Caco-2 (cell line): ENCODE measurements at regions not wholly inside any gene's neighbourhood (a gene's known extent, or its start where the extent isn't known, plus 50 kb on each side); places are given as distances from the start of the nearest gene placed in this dataset.
"Not testable (repeated sequence)": the region's sequence is repeated elsewhere in the genome, so short reads cannot be mapped to it uniquely, and the experiment has no call there.

Experiments used
- BruUV-seq: library from RNA; stranded (reverse); fragments of 400-500 nt; replicated peaks from 2 replicates; lab custom pipeline; 2021; lab: Mats Ljungman, UMichigan
- CTCF ChIA-PET: fragments of 300-600 bp; sonication (Branson Sonifier 250); formaldehyde crosslinking; loops from one replicate; lab custom pipeline; 2022; ENCODE audit warnings: antibody characterized with exemption; lab: Charles Lee
- POLR2A ChIA-PET: fragments of 300-600 bp; sonication (Branson Sonifier 250); formaldehyde crosslinking; loops from one replicate; lab custom pipeline; 2022; ENCODE audit warnings: antibody characterized with exemption; lab: Charles Lee
- DNase-seq, 2 experiments: peaks; one replicate each; pipeline versions ENCODE4 v3.0.0 to v3.0.0-alpha.2; 2020 to 2022
- H3K27me3 ChIP-seq: replicated peaks from 2 replicates; pipeline ENCODE4 v1.6.0; 2011; ENCODE audit warnings: low read length; ENCODE audit not compliant: control insufficient read depth, insufficient read depth
- H3K36me3 ChIP-seq: 2 replicates; pipeline ENCODE4 v1.5.1; 2011; ENCODE audit warnings: low read length; ENCODE audit not compliant: control insufficient read depth, insufficient read depth
- H3K4me1 ChIP-seq: fragments of 250-450 bp; sonication (Bioruptor Pico); 2 replicates; pipeline ENCODE4 v1.5.1; 2020; ENCODE audit warnings: mild to moderate bottlenecking
- H3K4me3 ChIP-seq: 2 replicates; pipeline ENCODE4 v1.5.1; 2011; ENCODE audit warnings: low read depth, mild to moderate bottlenecking, control low read depth, low read length
- H3K9me3 ChIP-seq: fragments of 250-450 bp; sonication (Bioruptor Pico); 2 replicates; pipeline ENCODE4 v1.5.1; 2020; ENCODE audit warnings: mild to moderate bottlenecking, moderate library complexity
- H3K27ac Mint-ChIP-seq: one replicate; pipeline ENCODE4 v1.8.0; 2022; ENCODE audit warnings: mixed read lengths; ENCODE audit not compliant: unreplicated experiment
- H3K27me3 Mint-ChIP-seq: one replicate; pipeline ENCODE4 v1.8.0; 2022; ENCODE audit warnings: mixed read lengths; ENCODE audit not compliant: insufficient read depth, unreplicated experiment
- H3K36me3 Mint-ChIP-seq: one replicate; pipeline ENCODE4 v1.8.0; 2022; ENCODE audit warnings: mild to moderate bottlenecking, mixed read lengths; ENCODE audit not compliant: insufficient read depth, unreplicated experiment
- H3K4me1 Mint-ChIP-seq: one replicate; pipeline ENCODE4 v1.8.0; 2022; ENCODE audit warnings: low read depth, mixed read lengths; ENCODE audit not compliant: unreplicated experiment
- H3K4me3 Mint-ChIP-seq: one replicate; pipeline ENCODE4 v1.8.0; 2022; ENCODE audit warnings: mild to moderate bottlenecking, moderate library complexity, mixed read lengths; ENCODE audit not compliant: unreplicated experiment
- H3K9me3 Mint-ChIP-seq: one replicate; pipeline ENCODE4 v1.8.0; 2022; ENCODE audit warnings: mixed read lengths; ENCODE audit not compliant: unreplicated experiment
- CTCF ChIP-seq, 2 experiments: fragments of 200-600 bp in 1 of 2; IDR thresholded peaks; 1 replicate in 1 of 2; 2 replicates in 1 of 2; pipeline versions ENCODE4 v1.5.1 to v1.8.0; 2011 to 2022; ENCODE audit warnings: antibody characterized with exemption in 1 of 2, control low read depth in 1 of 2, inconsistent platforms in 1 of 2, low read depth in 1 of 2, low read length in 1 of 2, mild to moderate bottlenecking in 1 of 2, moderate library complexity in 1 of 2; ENCODE audit not compliant: insufficient read depth in 1 of 2, severe bottlenecking in 1 of 2, unreplicated experiment in 1 of 2
- intact Hi-C: fragments of 100-400 bp; cut with micrococcal nuclease; formaldehyde crosslinking; loops from one replicate; pipeline ENCODE4 v1.10.0; 2022; ENCODE audit not compliant: unreplicated experiment

GRCh38 chr4:137360761-137361160 lies 171.5 kb downstream of the PCDH18 start:
- H3K4me3 Mint-ChIP-seq = no peak overlapping the region
- intact Hi-C loops = no loop called here
- no peak overlapping the region for H3K27ac Mint-ChIP-seq
- no peak for TF ChIP-seq CTCF (IDR thresholded peaks at IDR 0.05; ENCODE audit: insufficient read depth in 1 of 2, low read depth in 1 of 2, low read length in 1 of 2, severe bottlenecking in 1 of 2, unreplicated experiment in 1 of 2)
- no peaks in the 10 kb centered on the region for H3K27me3 Mint-ChIP-seq
- BruUV-seq = no TSS peak
- no peaks in the 10 kb centered on the region for H3K9me3 ChIP-seq
- ChIA-PET POLR2A (no interaction called here), CTCF (no interaction called here)
- H3K4me3 ChIP-seq = no peak overlapping the region
- H3K4me1 ChIP-seq = no peaks in the 10 kb centered on the region
- no peaks in the 10 kb centered on the region for H3K9me3 Mint-ChIP-seq
- H3K36me3 Mint-ChIP-seq = no peaks in the 10 kb centered on the region
- H3K4me1 Mint-ChIP-seq = no peaks in the 10 kb centered on the region
- no peak for DNase-seq
- no peaks in the 10 kb centered on the region for H3K36me3 ChIP-seq
- no peaks in the 10 kb centered on the region for H3K27me3 ChIP-seq

GRCh38 chr4:137359691-137360315 lies 172.5 kb downstream of the PCDH18 start:
- no peaks in the 10 kb centered on the region for H3K9me3 ChIP-seq
- no peaks in the 10 kb centered on the region for H3K36me3 ChIP-seq
- no peak overlapping the region for H3K4me3 ChIP-seq
- no peaks in the 10 kb centered on the region for H3K27me3 Mint-ChIP-seq
- no peaks in the 10 kb centered on the region for H3K4me1 ChIP-seq
- no TSS peak for BruUV-seq
- no peak overlapping the region for H3K4me3 Mint-ChIP-seq
- H3K36me3 Mint-ChIP-seq = no peaks in the 10 kb centered on the region
- intact Hi-C loops = no loop called here
- H3K9me3 Mint-ChIP-seq = peaks cover under 1% of the 10 kb centered on the region
- no peaks in the 10 kb centered on the region for H3K4me1 Mint-ChIP-seq
- ChIA-PET CTCF (interaction anchor here (0.6 kb wide), 1 partner anchor 496 kb away, joined by 3 read pairs; no protein-coding TSS in a partner anchor), POLR2A (no interaction called here)
- TF ChIP-seq CTCF (IDR thresholded peaks at IDR 0.05; ENCODE audit: insufficient read depth in 1 of 2, low read depth in 1 of 2, low read length in 1 of 2, severe bottlenecking in 1 of 2, unreplicated experiment in 1 of 2) = no peak
- DNase-seq = no peak
- H3K27ac Mint-ChIP-seq = no peak overlapping the region
- H3K27me3 ChIP-seq = no peaks in the 10 kb centered on the region

GRCh38 chr4:137354562-137354961 lies 177.7 kb downstream of the PCDH18 start:
- H3K4me1 ChIP-seq, H3K27me3 Mint-ChIP-seq, H3K27ac Mint-ChIP-seq, H3K36me3 ChIP-seq, H3K4me3 Mint-ChIP-seq, H3K27me3 ChIP-seq, H3K36me3 Mint-ChIP-seq, BruUV-seq, POLR2A ChIA-PET, CTCF ChIA-PET, H3K4me3 ChIP-seq, H3K4me1 Mint-ChIP-seq, DNase-seq, intact Hi-C loops, H3K9me3 ChIP-seq: not testable (repeated sequence)
- H3K9me3 Mint-ChIP-seq = peaks cover 33% of the 10 kb centered on the region
